H1 (cell line): ENCODE measurements at regions not wholly inside any gene's neighbourhood (a gene's known extent, or its start where the extent isn't known, plus 50 kb on each side); places are given as distances from the start of the nearest gene placed in this dataset.

Source experiments
- CTCF ChIA-PET: fragments of 300-600 bp; sonication (Branson Sonifier 250); formaldehyde crosslinking; loops from one replicate; lab custom pipeline; 2021; ENCODE audit not compliant: partially characterized antibody; lab: Charles Lee
- POLR2A ChIA-PET: fragments of 300-600 bp; sonication (Branson Sonifier 250); formaldehyde crosslinking; loops from one replicate; lab custom pipeline; 2021; ENCODE audit warnings: inconsistent platforms; ENCODE audit not compliant: partially characterized antibody; lab: Charles Lee
- DNase-seq, 2 experiments: peaks; one replicate each; pipeline versions ENCODE4 v3.0.0 to v3.0.0-alpha.2; 2010 to 2022; ENCODE audit warnings: low spot score in 2 of 2, low read depth in 1 of 2, mixed read lengths in 1 of 2
- FAIRE-seq: peaks from 2 replicates; lab custom pipeline; 2011; peaks lifted over from hg19 to GRCh38; lab: Jason Lieb, UNC
- H2AFZ ChIP-seq: 2 replicates; pipeline ENCODE4 v1.8.1; 2012; ENCODE audit warnings: low read length, inconsistent platforms
- H2AK5ac ChIP-seq: 2 replicates; pipeline ENCODE4 v1.6.1; 2013; ENCODE audit warnings: low read depth, low read length
- H2BK120ac ChIP-seq: replicated peaks from 2 replicates; pipeline ENCODE3; 2013; ENCODE audit warnings: low read depth, low read length, inconsistent platforms
- H2BK12ac ChIP-seq: 2 replicates; pipeline ENCODE4 v1.6.1; 2013; ENCODE audit warnings: low read depth, low read length
- H2BK15ac ChIP-seq: 2 replicates; pipeline ENCODE4 v1.6.1; 2013; ENCODE audit warnings: low read length
- H2BK20ac ChIP-seq: 2 replicates; pipeline ENCODE4 v1.6.1; 2013; ENCODE audit warnings: low read length
- H2BK5ac ChIP-seq: 2 replicates; pipeline ENCODE4 v1.6.1; 2013; ENCODE audit warnings: low read depth, low read length
- H3K14ac ChIP-seq: 2 replicates; pipeline ENCODE4 v1.6.1; 2013; ENCODE audit warnings: inconsistent platforms; ENCODE audit not compliant: insufficient read length
- H3K18ac ChIP-seq: 2 replicates; pipeline ENCODE4 v1.6.1; 2013; ENCODE audit warnings: low read length; ENCODE audit errors: extremely low read depth
- H3K23ac ChIP-seq: 2 replicates; pipeline ENCODE4 v1.6.1; 2013; ENCODE audit warnings: inconsistent platforms; ENCODE audit not compliant: insufficient read length
- H3K23me2 ChIP-seq: 2 replicates; pipeline ENCODE4 v1.6.1; 2013; ENCODE audit warnings: low read depth, low read length
- H3K27ac ChIP-seq: 2 replicates; pipeline ENCODE4 v1.6.1; 2011; ENCODE audit warnings: low read depth, low read length, inconsistent platforms
- H3K27me3 ChIP-seq, 4 experiments: replicated peaks in 1 of 4; 1 replicate in 1 of 4; 2 replicates in 3 of 4; pipeline versions ENCODE4 v1.6.1 to v1.8.1; 2011 to 2013; ENCODE audit warnings: low read length in 3 of 4, mild to moderate bottlenecking in 3 of 4, inconsistent platforms in 2 of 4, mixed read lengths in 2 of 4, moderate library complexity in 1 of 4; ENCODE audit not compliant: control insufficient read depth in 3 of 4, insufficient read depth in 3 of 4; ENCODE audit errors: extremely low read depth in 1 of 4
- H3K36me3 ChIP-seq, 4 experiments: 2 replicates each; pipeline versions ENCODE4 v1.6.1 to v1.8.1; 2011 to 2013; ENCODE audit warnings: mild to moderate bottlenecking in 4 of 4, low read length in 3 of 4, moderate library complexity in 2 of 4, control low read depth in 1 of 4, inconsistent platforms in 1 of 4; ENCODE audit not compliant: insufficient read depth in 4 of 4, control insufficient read depth in 2 of 4
- H3K4ac ChIP-seq: replicated peaks from 2 replicates; pipeline ENCODE3; 2013; ENCODE audit warnings: low read length, low read depth, mixed read lengths, inconsistent platforms; ENCODE audit not compliant: insufficient read length
- H3K4me1 ChIP-seq, 4 experiments: replicated peaks in 1 of 4; 1 replicate in 1 of 4; 2 replicates in 3 of 4; pipeline versions ENCODE4 v1.6.1 to v1.8.1; 2011 to 2013; ENCODE audit warnings: low read length in 3 of 4, inconsistent platforms in 2 of 4, mixed read lengths in 1 of 4; ENCODE audit not compliant: insufficient read depth in 4 of 4, control insufficient read depth in 3 of 4
- H3K4me2 ChIP-seq, 2 experiments: 2 replicates each; pipeline versions ENCODE4 v1.6.1 to v1.8.1; 2011 to 2013; ENCODE audit warnings: low read depth in 2 of 2, low read length in 2 of 2, control low read depth in 1 of 2, inconsistent platforms in 1 of 2, mild to moderate bottlenecking in 1 of 2; ENCODE audit not compliant: insufficient read depth in 1 of 2
- H3K4me3 ChIP-seq, 4 experiments: fragments of 200-600, 300-600 bp in 1 of 4; sonication (generic), shearing (Covaris generic), sonication (Bioruptor Twin) in 1 of 4; 2 replicates each; pipeline versions ENCODE4 v1.5.1 to v1.8.1; 2011 to 2016; ENCODE audit warnings: low read length in 4 of 4, low read depth in 3 of 4, control low read depth in 2 of 4, inconsistent platforms in 2 of 4, mild to moderate bottlenecking in 2 of 4, mixed read lengths in 1 of 4, moderate library complexity in 1 of 4; ENCODE audit not compliant: insufficient read depth in 2 of 4; ENCODE audit errors: extremely low read depth in 1 of 4
- H3K56ac ChIP-seq: replicated peaks from 2 replicates; pipeline ENCODE3; 2013; ENCODE audit warnings: low read depth, mild to moderate bottlenecking, mixed read lengths, low read length, inconsistent platforms; ENCODE audit not compliant: insufficient read length
- H3K79me1 ChIP-seq: 2 replicates; pipeline ENCODE4 v1.6.1; 2013; ENCODE audit warnings: low read depth, low read length, control low read depth
- H3K79me2 ChIP-seq, 2 experiments: 2 replicates each; pipeline versions ENCODE4 v1.6.1 to v1.8.1; 2012 to 2013; ENCODE audit warnings: low read length in 2 of 2, mild to moderate bottlenecking in 2 of 2, inconsistent platforms in 1 of 2; ENCODE audit not compliant: insufficient read depth in 2 of 2, control insufficient read depth in 1 of 2
- H3K9ac ChIP-seq, 4 experiments: replicated peaks in 1 of 4; 1 replicate in 1 of 4; 2 replicates in 3 of 4; pipeline versions ENCODE4 v1.6.1 to v1.8.1; 2011 to 2013; ENCODE audit warnings: low read depth in 3 of 4, low read length in 3 of 4, control low read depth in 2 of 4, mild to moderate bottlenecking in 2 of 4, moderate library complexity in 2 of 4, inconsistent platforms in 1 of 4; ENCODE audit errors: extremely low read depth in 1 of 4
- H3K9me3 ChIP-seq, 2 experiments: 2 replicates each; pipeline versions ENCODE4 v1.6.1 to v1.8.1; 2012 to 2013; ENCODE audit warnings: mild to moderate bottlenecking in 2 of 2, moderate library complexity in 2 of 2, control low read depth in 1 of 2, inconsistent platforms in 1 of 2, low read depth in 1 of 2, low read length in 1 of 2, mixed read lengths in 1 of 2; ENCODE audit not compliant: insufficient read depth in 2 of 2
- H4K20me1 ChIP-seq, 2 experiments: replicated peaks in 1 of 2; 2 replicates each; pipeline versions ENCODE3 to v1.8.1; 2011 to 2013; ENCODE audit warnings: inconsistent platforms in 2 of 2, low read length in 2 of 2, mild to moderate bottlenecking in 1 of 2; ENCODE audit not compliant: insufficient read depth in 2 of 2, control insufficient read depth in 1 of 2
- H4K5ac ChIP-seq: 2 replicates; pipeline ENCODE4 v1.6.1; 2013; ENCODE audit warnings: low read length, low read depth, mixed read lengths, inconsistent platforms; ENCODE audit not compliant: insufficient read length
- H4K8ac ChIP-seq: 2 replicates; pipeline ENCODE4 v1.8.0; 2013; ENCODE audit warnings: mild to moderate bottlenecking, moderate library complexity, low read length, inconsistent platforms; ENCODE audit not compliant: insufficient read depth; ENCODE audit errors: extremely low read depth
- H4K91ac ChIP-seq: replicated peaks from 2 replicates; pipeline ENCODE3; 2013; ENCODE audit warnings: low read length, mixed read lengths, inconsistent platforms; ENCODE audit not compliant: insufficient read length
- CBX8 ChIP-seq: fragments of 300-800, 300-1000 bp; sonication (generic); IDR thresholded peaks from 2 replicates; pipeline ENCODE4 v1.7.1; 2016; ENCODE audit warnings: low read depth, low read length, borderline replicate concordance
- E2F6 ChIP-seq: IDR thresholded peaks from 2 replicates; pipeline ENCODE4 v1.6.1; 2012; ENCODE audit warnings: inconsistent platforms
- NANOG ChIP-seq: IDR thresholded peaks from 2 replicates; pipeline ENCODE4 v1.6.1; 2011; ENCODE audit warnings: low read length, low read depth, mild to moderate bottlenecking, inconsistent platforms; ENCODE audit not compliant: insufficient read depth, poor library complexity, severe bottlenecking
- POLR2A ChIP-seq, 2 experiments: IDR thresholded peaks; 1 replicate in 1 of 2; 2 replicates in 1 of 2; pipeline ENCODE4 v1.6.1; 2011; ENCODE audit warnings: low read depth in 2 of 2, low read length in 2 of 2, mild to moderate bottlenecking in 2 of 2; ENCODE audit errors: control extremely low read depth in 1 of 2
- SAP30 ChIP-seq: fragments of 300-600 bp; sonication (generic); IDR thresholded peaks from 2 replicates; pipeline ENCODE4 v1.7.1; 2012; ENCODE audit warnings: low read length, moderate library complexity, mild to moderate bottlenecking, inconsistent platforms; ENCODE audit not compliant: insufficient read depth, insufficient replicate concordance
- SUZ12 ChIP-seq: fragments of 200-600 bp; sonication (generic); IDR thresholded peaks from 2 replicates; pipeline ENCODE4 v1.6.1; 2012; ENCODE audit warnings: mild to moderate bottlenecking, inconsistent platforms, low read length, moderate library complexity, mixed read lengths
- YY1 ChIP-seq: IDR thresholded peaks from 2 replicates; pipeline ENCODE4 v1.6.1; 2011; ENCODE audit warnings: low read depth, mild to moderate bottlenecking, low read length
- WGBS, 2 experiments: shearing (Covaris generic) in 1 of 2; methylation state at CpG; one replicate each; pipeline versions ENCODE4 v1.1.6 to v1.1.7; 2013 to 2015; ENCODE audit warnings: low lambda C conversion rate in 2 of 2, mixed read lengths in 2 of 2, inconsistent platforms in 1 of 2, low coverage in 1 of 2, missing lambda C conversion rate in 1 of 2; ENCODE audit not compliant: insufficient replicate concordance in 2 of 2, insufficient coverage in 1 of 2, insufficient read length in 1 of 2; ENCODE audit errors: extremely low coverage in 1 of 2, missing lambda C conversion rate in 1 of 2; 5-methylcytosine and 5-hydroxymethylcytosine counted together

- Histone ChIP-seq H2AK5ac (no peak overlapping the region), H3K14ac (no peak overlapping the region), H3K27ac (no peak overlapping the region), H2AFZ (no peak overlapping the region), H3K36me3 (no peaks in the 10 kb centered on the region), H3K18ac (no peak overlapping the region), H3K23me2 (no peaks in the 10 kb centered on the region), H3K4me1 (peaks cover 0 to 12% (median 6%) of the 10 kb centered on the region in 4 experiments; a peak in 6 of 7 replicates), H3K4me3 (no peak overlapping the region), H3K4ac (no peak overlapping the region), H3K4me2 (no peak overlapping the region), H3K27me3 (no peaks in the 10 kb centered on the region), H2BK15ac (no peak overlapping the region), H3K56ac (no peak overlapping the region), H4K8ac (no peak overlapping the region), H3K79me1 (peaks cover 18% of the 10 kb centered on the region), H4K5ac (no peak overlapping the region), H3K79me2 (peaks cover 0 to 86% of the 10 kb centered on the region in 2 experiments; a peak in 3 of 4 replicates), H2BK5ac (no peak overlapping the region), H2BK20ac (no peak overlapping the region), H3K9ac (no peak overlapping the region), H2BK120ac (no peak overlapping the region), H3K23ac (no peak overlapping the region), H4K91ac (no peak overlapping the region), H4K20me1 (peaks cover 21 to 31% of the 10 kb centered on the region in 2 experiments), H3K9me3 (no peaks in the 10 kb centered on the region), H2BK12ac (no peak overlapping the region)
- DNase-seq: no peak
- WGBS, 2 experiments: 90% methylated on average over 3 of the region's 3 CpGs; no CpG with 5 or more reads in 1 of the 2 experiments
- POLR2A ChIA-PET: interaction anchor here (1.3 to 1.5 kb wide), 3 partner anchors 9 to 19 kb away, joined by 3 to 4 read pairs (median 4); no protein-coding TSS in a partner anchor
- CTCF ChIA-PET: interaction anchor here (1.1 to 3.3 kb wide), 6 partner anchors 20 to 251 kb away, joined by 3 to 15 read pairs (median 4); no protein-coding TSS in a partner anchor
- TF ChIP-seq NANOG (no peak), CBX8 (no peak), SUZ12 (no peak), YY1 (no peak), E2F6 (no peak), SAP30 (no peak), POLR2A (IDR thresholded peaks at IDR 0.05; ENCODE audit: control extremely low read depth in 1 of 2, low read depth in 2 of 2, low read length in 2 of 2) (no peak)
- no peak for FAIRE-seq
Observed at GRCh38 chr22:42192547-42192946, 61.9 kb upstream of the CYP2D6 start.
